IMR-90 (cell line): ENCODE measurements at regions not wholly inside any gene's neighbourhood (a gene's known extent, or its start where the extent isn't known, plus 50 kb on each side); places are given as distances from the start of the nearest gene placed in this dataset.

Experiments used
- ATAC-seq: fragments of 200-7000 bp; cut with Tn5 transposase; 2 replicates; pipeline ENCODE4 v1.9.1; 2020; ENCODE audit warnings: low read depth, mild to moderate bottlenecking, moderate library complexity
- BruUV-seq: library from RNA; stranded (reverse); fragments of 400-500 nt; replicated peaks from 2 replicates; lab custom pipeline; 2021; lab: Mats Ljungman, UMichigan
- CTCF ChIA-PET: fragments of 300-600 bp; formaldehyde crosslinking; extraction: SDS; loops from one replicate; lab custom pipeline; 2021; ENCODE audit warnings: antibody characterized with exemption; lab: Yijun Ruan, JAX
- POLR2A ChIA-PET: fragments of 300-600 bp; sonication (Branson Sonifier 250); formaldehyde crosslinking; loops from one replicate; lab custom pipeline; 2022; ENCODE audit warnings: antibody characterized with exemption; ENCODE audit not compliant: unreplicated experiment; lab: Charles Lee
- DNase-seq: peaks from one replicate; pipeline ENCODE4 v3.0.0; 2013
- H2AFZ ChIP-seq: replicated peaks from 2 replicates; pipeline ENCODE3; 2013; ENCODE audit warnings: low read length, mild to moderate bottlenecking; ENCODE audit not compliant: poor library complexity
- H2AK5ac ChIP-seq: 2 replicates; pipeline ENCODE4 v1.6.1; 2013; ENCODE audit warnings: low read depth, low read length, inconsistent platforms
- H2AK9ac ChIP-seq: replicated peaks from 2 replicates; pipeline ENCODE3; 2013; ENCODE audit warnings: mild to moderate bottlenecking, low read depth, low read length, moderate library complexity; ENCODE audit not compliant: poor library complexity
- H2BK120ac ChIP-seq: 2 replicates; pipeline ENCODE4 v1.6.1; 2013; ENCODE audit warnings: low read depth, low read length, inconsistent platforms
- H2BK15ac ChIP-seq: 3 replicates; pipeline ENCODE4 v1.6.1; 2013; ENCODE audit warnings: low read depth, low read length, inconsistent platforms
- H2BK20ac ChIP-seq: 2 replicates; pipeline ENCODE4 v1.6.1; 2013; ENCODE audit warnings: low read depth, mild to moderate bottlenecking, inconsistent platforms, low read length, moderate library complexity
- H2BK5ac ChIP-seq: 2 replicates; pipeline ENCODE4 v1.6.1; 2013; ENCODE audit warnings: mild to moderate bottlenecking, low read depth, low read length, inconsistent platforms; ENCODE audit not compliant: poor library complexity, severe bottlenecking
- H3K14ac ChIP-seq: replicated peaks from 2 replicates; pipeline ENCODE4 v1.6.1; 2013; ENCODE audit warnings: low read depth, low read length, inconsistent platforms
- H3K18ac ChIP-seq: 2 replicates; pipeline ENCODE4 v1.6.1; 2013; ENCODE audit warnings: low read depth, low read length, control low read depth
- H3K23ac ChIP-seq: 2 replicates; pipeline ENCODE4 v1.6.1; 2013; ENCODE audit warnings: low read depth, low read length, inconsistent platforms
- H3K27ac ChIP-seq: 2 replicates; pipeline ENCODE4 v1.5.1; 2013; ENCODE audit warnings: mild to moderate bottlenecking, control low read depth, low read length; ENCODE audit not compliant: insufficient read depth
- H3K27me3 ChIP-seq: 2 replicates; pipeline ENCODE4 v1.6.1; 2013; ENCODE audit warnings: low read length; ENCODE audit not compliant: control insufficient read depth, insufficient read depth
- H3K36me3 ChIP-seq: 2 replicates; pipeline ENCODE4 v1.6.1; 2013; ENCODE audit warnings: low read length, mixed read lengths; ENCODE audit not compliant: control insufficient read depth, insufficient read depth
- H3K4ac ChIP-seq: 2 replicates; pipeline ENCODE4 v1.6.1; 2013; ENCODE audit warnings: low read depth, low read length, inconsistent platforms
- H3K4me1 ChIP-seq: 2 replicates; pipeline ENCODE4 v1.6.1; 2013; ENCODE audit warnings: low read length, mixed read lengths; ENCODE audit not compliant: control insufficient read depth, insufficient read depth
- H3K4me2 ChIP-seq: 2 replicates; pipeline ENCODE4 v1.6.1; 2013; ENCODE audit warnings: low read depth, mild to moderate bottlenecking, control low read depth, low read length, moderate library complexity
- H3K4me3 ChIP-seq: 2 replicates; pipeline ENCODE4 v1.5.1; 2013; ENCODE audit warnings: low read depth, mild to moderate bottlenecking, control low read depth, low read length, moderate library complexity; ENCODE audit not compliant: insufficient read depth
- H3K56ac ChIP-seq: 2 replicates; pipeline ENCODE4 v1.6.1; 2013; ENCODE audit warnings: low read length, inconsistent platforms; ENCODE audit not compliant: insufficient read depth; ENCODE audit errors: extremely low read depth
- H3K79me1 ChIP-seq, 2 experiments: 2 replicates each; pipeline ENCODE4 v1.6.1; 2013; ENCODE audit warnings: low read length in 2 of 2, inconsistent platforms in 1 of 2, low read depth in 1 of 2
- H3K9ac ChIP-seq: 2 replicates; pipeline ENCODE4 v1.6.1; 2013; ENCODE audit warnings: low read depth, low read length, control low read depth
- H3K9me1 ChIP-seq: 2 replicates; pipeline ENCODE4 v1.6.1; 2013; ENCODE audit warnings: low read length, inconsistent platforms; ENCODE audit not compliant: insufficient read depth
- H3K9me3 ChIP-seq: 2 replicates; pipeline ENCODE4 v1.6.1; 2013; ENCODE audit warnings: low read length; ENCODE audit not compliant: control insufficient read depth, insufficient read depth
- H4K20me1 ChIP-seq: 2 replicates; pipeline ENCODE4 v1.6.1; 2013; ENCODE audit warnings: low read length, inconsistent platforms; ENCODE audit not compliant: insufficient read depth
- H4K5ac ChIP-seq: 2 replicates; pipeline ENCODE4 v1.6.1; 2013; ENCODE audit warnings: mild to moderate bottlenecking, low read depth, low read length, control low read depth
- H4K8ac ChIP-seq, 2 experiments: 2 replicates each; pipeline ENCODE4 v1.6.1; 2013; ENCODE audit warnings: low read depth in 2 of 2, low read length in 2 of 2, control low read depth in 1 of 2, inconsistent platforms in 1 of 2
- H4K91ac ChIP-seq: 2 replicates; pipeline ENCODE4 v1.6.1; 2013; ENCODE audit warnings: low read depth, low read length, inconsistent platforms; ENCODE audit not compliant: insufficient read depth
- BHLHE40 ChIP-seq: fragments of 150-350 bp; IDR thresholded peaks from 2 replicates; pipeline ENCODE4 v1.6.1; 2016; ENCODE audit warnings: mild to moderate bottlenecking, low read depth, low read length
- CEBPB ChIP-seq: IDR thresholded peaks from 2 replicates; pipeline ENCODE4 v1.6.1; 2012; ENCODE audit warnings: low read depth, low read length, improper control_type of control experiment
- CHD1 ChIP-seq: IDR thresholded peaks from 2 replicates; pipeline ENCODE4 v1.6.1; 2012; ENCODE audit warnings: low read depth, low read length, improper control_type of control experiment
- FOS ChIP-seq: fragments of 150-350 bp; IDR thresholded peaks from 2 replicates; pipeline ENCODE4 v1.6.1; 2016; ENCODE audit warnings: low read depth, low read length
- MAFK ChIP-seq: IDR thresholded peaks from 2 replicates; pipeline ENCODE4 v1.6.1; 2012; ENCODE audit warnings: low read depth, low read length, improper control_type of control experiment
- MAZ ChIP-seq: IDR thresholded peaks from 2 replicates; pipeline ENCODE4 v1.6.1; 2012; ENCODE audit warnings: low read depth, mild to moderate bottlenecking, low read length, improper control_type of control experiment, moderate library complexity, borderline replicate concordance
- MXI1 ChIP-seq: IDR thresholded peaks from 2 replicates; pipeline ENCODE4 v1.6.1; 2012; ENCODE audit warnings: low read depth, mild to moderate bottlenecking, low read length, moderate library complexity, borderline replicate concordance
- NFE2L2 ChIP-seq: fragments of 150-350 bp; IDR thresholded peaks from 2 replicates; pipeline ENCODE4 v1.6.1; 2016; ENCODE audit warnings: low read depth, mild to moderate bottlenecking, low read length
- POLR2A ChIP-seq: IDR thresholded peaks from 2 replicates; pipeline ENCODE4 v1.6.1; 2012; ENCODE audit warnings: mild to moderate bottlenecking, low read depth, low read length
- RAD21 ChIP-seq: IDR thresholded peaks from 2 replicates; pipeline ENCODE4 v1.6.1; 2012; ENCODE audit warnings: low read length, improper control_type of control experiment
- RCOR1 ChIP-seq: IDR thresholded peaks from 2 replicates; pipeline ENCODE4 v1.6.1; 2012; ENCODE audit warnings: mild to moderate bottlenecking, low read length, improper control_type of control experiment; ENCODE audit not compliant: insufficient replicate concordance
- RFX5 ChIP-seq: IDR thresholded peaks from 2 replicates; pipeline ENCODE4 v1.8.0; 2012; ENCODE audit warnings: low read depth, mild to moderate bottlenecking, low read length, moderate library complexity
- SMC3 ChIP-seq: fragments of 150-350 bp; IDR thresholded peaks from 2 replicates; pipeline ENCODE4 v1.6.1; 2016; ENCODE audit warnings: low read depth, mild to moderate bottlenecking, antibody characterized with exemption, low read length, moderate library complexity
- WGBS, 2 experiments: methylation state at CpG; one replicate each; pipeline versions ENCODE4 v1.1.5 to v1.1.7; 2013; ENCODE audit warnings: missing lambda C conversion rate in 2 of 2; ENCODE audit not compliant: insufficient read length in 1 of 2; ENCODE audit errors: extremely low coverage in 2 of 2; 5-methylcytosine and 5-hydroxymethylcytosine counted together
- dilution Hi-C: fragments of 300-500 bp; cut with HindIII; formaldehyde crosslinking; loops from one replicate; pipeline ENCODE4 v1.14.3; 2018; ENCODE audit warnings: low sequenced_read_pairs; ENCODE audit not compliant: unreplicated experiment
- in situ Hi-C: fragments of 300-500 bp; cut with MboI; formaldehyde crosslinking; loops from 3 replicates; pipeline ENCODE4 v1.14.3; 2019; ENCODE audit warnings: low sequenced_read_pairs, inconsistent platforms, mixed read lengths
- intact Hi-C: fragments of 100-400 bp; cut with micrococcal nuclease; formaldehyde crosslinking; loops from 2 replicates; pipeline ENCODE4 v1.10.0; 2022
- TF ChIP-seq, protein P1 (sequence below): fragments of 150-350 bp; IDR thresholded peaks from 2 replicates; pipeline ENCODE4 v1.6.1; 2017; ENCODE audit warnings: mild to moderate bottlenecking, antibody characterized with exemption, low read length, low read depth
- TF ChIP-seq, protein P2 (sequence below): conservative IDR thresholded peaks from 2 replicates; pipeline ENCODE4 v1.5.1; 2012; ENCODE audit warnings: mild to moderate bottlenecking, low read depth, low read length, improper control_type of control experiment
- TF ChIP-seq, protein P3 (sequence below): fragments of 150-350 bp; IDR thresholded peaks from 2 replicates; pipeline ENCODE4 v1.6.1; 2016; ENCODE audit warnings: low read depth, mild to moderate bottlenecking, low read length, moderate library complexity, borderline replicate concordance

DNA sequence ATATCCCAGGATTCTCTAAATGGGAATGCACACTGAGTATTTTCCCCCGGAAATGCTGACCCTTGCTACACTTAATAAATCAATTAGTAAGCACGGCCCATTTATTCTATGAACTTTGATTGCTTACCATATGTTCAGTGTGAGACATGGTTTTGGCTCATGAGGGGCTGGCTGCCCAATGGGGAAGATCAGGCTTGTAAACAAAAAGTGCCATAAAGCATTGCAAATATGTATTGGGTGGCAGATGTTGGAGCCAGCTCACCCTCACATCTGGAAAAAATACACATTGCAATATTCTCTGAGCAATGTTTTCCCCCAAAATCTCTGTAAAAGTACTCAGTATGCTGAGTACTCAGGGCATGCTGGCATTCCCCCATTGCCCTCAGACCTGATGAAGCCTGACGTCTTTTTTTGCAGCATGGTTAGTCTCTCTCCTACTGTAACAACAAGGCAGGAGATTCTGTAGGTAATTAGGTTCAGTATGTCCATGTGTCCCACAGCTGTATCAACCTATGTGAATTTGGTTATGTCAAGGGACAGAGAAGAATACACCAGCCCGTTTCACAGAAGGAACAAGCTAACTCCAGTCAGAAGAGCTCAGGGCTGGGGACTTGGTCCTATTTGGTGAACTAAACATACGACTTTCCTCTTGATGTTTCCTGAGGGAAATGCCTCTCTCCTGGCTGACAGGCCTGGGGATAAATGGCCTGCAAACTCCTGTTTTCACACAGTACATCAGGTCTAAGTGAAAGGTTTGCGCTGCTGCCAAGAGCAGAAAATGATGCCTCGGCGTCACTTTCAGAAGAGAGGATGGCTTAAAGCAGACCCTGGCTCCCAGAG, 202.4 kb downstream of the INSIG2 start:
- POLR2A ChIA-PET = no interaction called here
- H3K9ac ChIP-seq = no peak overlapping the region
- no TSS peak for BruUV-seq

More for the DNA sequence above, 202.4 kb downstream of the INSIG2 start:
- intact Hi-C loops = no loop called here
- Histone ChIP-seq H3K9me1 (no peaks in the 10 kb centered on the region), H4K5ac (no peak overlapping the region), H3K36me3 (no peaks in the 10 kb centered on the region), H4K8ac (no peak overlapping the region), H3K14ac (no peak overlapping the region), H2AK5ac (no peak overlapping the region), H3K4me2 (no peak overlapping the region), H2BK20ac (no peak overlapping the region), H3K23ac (no peak overlapping the region), H4K91ac (no peak overlapping the region), H2BK5ac (no peak overlapping the region), H3K27me3 (no peaks in the 10 kb centered on the region), H3K9me3 (no peaks in the 10 kb centered on the region), H2AK9ac (no peak overlapping the region), H3K79me1 (no peaks in the 10 kb centered on the region), H3K27ac (no peak overlapping the region), H3K4ac (no peak overlapping the region), H2BK15ac (no peak overlapping the region), H4K20me1 (no peaks in the 10 kb centered on the region), H3K4me3 (no peak overlapping the region), H3K18ac (no peak overlapping the region), H3K4me1 (no peaks in the 10 kb centered on the region), H2AFZ (no peak overlapping the region), H3K56ac (no peak overlapping the region), H2BK120ac (no peak overlapping the region)
- CTCF ChIA-PET = no interaction called here
- TF ChIP-seq MXI1 (no peak), CEBPB (no peak), RCOR1 (no peak), MAZ (no peak), CHD1 (no peak), BHLHE40 (no peak), SMC3 (no peak), POLR2A (no peak), MAFK (no peak), NFE2L2 (no peak), RFX5 (no peak), FOS (no peak), RAD21 (no peak)
- TF ChIP-seq, protein P1, sequence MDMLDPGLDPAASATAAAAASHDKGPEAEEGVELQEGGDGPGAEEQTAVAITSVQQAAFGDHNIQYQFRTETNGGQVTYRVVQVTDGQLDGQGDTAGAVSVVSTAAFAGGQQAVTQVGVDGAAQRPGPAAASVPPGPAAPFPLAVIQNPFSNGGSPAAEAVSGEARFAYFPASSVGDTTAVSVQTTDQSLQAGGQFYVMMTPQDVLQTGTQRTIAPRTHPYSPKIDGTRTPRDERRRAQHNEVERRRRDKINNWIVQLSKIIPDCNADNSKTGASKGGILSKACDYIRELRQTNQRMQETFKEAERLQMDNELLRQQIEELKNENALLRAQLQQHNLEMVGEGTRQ = no peak
- TF ChIP-seq, protein P2, sequence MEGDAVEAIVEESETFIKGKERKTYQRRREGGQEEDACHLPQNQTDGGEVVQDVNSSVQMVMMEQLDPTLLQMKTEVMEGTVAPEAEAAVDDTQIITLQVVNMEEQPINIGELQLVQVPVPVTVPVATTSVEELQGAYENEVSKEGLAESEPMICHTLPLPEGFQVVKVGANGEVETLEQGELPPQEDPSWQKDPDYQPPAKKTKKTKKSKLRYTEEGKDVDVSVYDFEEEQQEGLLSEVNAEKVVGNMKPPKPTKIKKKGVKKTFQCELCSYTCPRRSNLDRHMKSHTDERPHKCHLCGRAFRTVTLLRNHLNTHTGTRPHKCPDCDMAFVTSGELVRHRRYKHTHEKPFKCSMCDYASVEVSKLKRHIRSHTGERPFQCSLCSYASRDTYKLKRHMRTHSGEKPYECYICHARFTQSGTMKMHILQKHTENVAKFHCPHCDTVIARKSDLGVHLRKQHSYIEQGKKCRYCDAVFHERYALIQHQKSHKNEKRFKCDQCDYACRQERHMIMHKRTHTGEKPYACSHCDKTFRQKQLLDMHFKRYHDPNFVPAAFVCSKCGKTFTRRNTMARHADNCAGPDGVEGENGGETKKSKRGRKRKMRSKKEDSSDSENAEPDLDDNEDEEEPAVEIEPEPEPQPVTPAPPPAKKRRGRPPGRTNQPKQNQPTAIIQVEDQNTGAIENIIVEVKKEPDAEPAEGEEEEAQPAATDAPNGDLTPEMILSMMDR = no peak
- TF ChIP-seq, protein P3, sequence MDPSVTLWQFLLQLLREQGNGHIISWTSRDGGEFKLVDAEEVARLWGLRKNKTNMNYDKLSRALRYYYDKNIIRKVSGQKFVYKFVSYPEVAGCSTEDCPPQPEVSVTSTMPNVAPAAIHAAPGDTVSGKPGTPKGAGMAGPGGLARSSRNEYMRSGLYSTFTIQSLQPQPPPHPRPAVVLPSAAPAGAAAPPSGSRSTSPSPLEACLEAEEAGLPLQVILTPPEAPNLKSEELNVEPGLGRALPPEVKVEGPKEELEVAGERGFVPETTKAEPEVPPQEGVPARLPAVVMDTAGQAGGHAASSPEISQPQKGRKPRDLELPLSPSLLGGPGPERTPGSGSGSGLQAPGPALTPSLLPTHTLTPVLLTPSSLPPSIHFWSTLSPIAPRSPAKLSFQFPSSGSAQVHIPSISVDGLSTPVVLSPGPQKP = no peak
- ATAC-seq = no peak
- no peak for DNase-seq
- dilution Hi-C loops = no loop called here
- WGBS, 2 experiments = no CpG with 5 or more reads among the region's 8 CpGs
- in situ Hi-C loops = no loop called here
